Type B pancreatic cell (in vitro differentiated cells): ENCODE measurements at regions not wholly inside any gene's neighbourhood (a gene's known extent, or its start where the extent isn't known, plus 50 kb on each side); places are given as distances from the start of the nearest gene placed in this dataset.
"Not testable (repeated sequence)": the region's sequence is repeated elsewhere in the genome, so short reads cannot be mapped to it uniquely, and the experiment has no call there.

ENCODE experiments used
- DNase-seq: peaks from one replicate; pipeline ENCODE4 v3.0.0; 2021; ENCODE audit warnings: mixed read lengths; ENCODE audit not compliant: unreplicated experiment; ENCODE audit errors: extremely low spot score
- H3K27ac Mint-ChIP-seq: 2 replicates; pipeline ENCODE4 v1.8.0; 2021; ENCODE audit warnings: mild to moderate bottlenecking, mixed read lengths
- H3K27me3 Mint-ChIP-seq: 2 replicates; pipeline ENCODE4 v1.8.0; 2021; ENCODE audit warnings: mixed read lengths
- H3K36me3 Mint-ChIP-seq: 2 replicates; pipeline ENCODE4 v1.8.0; 2021; ENCODE audit warnings: mixed read lengths
- H3K4me1 Mint-ChIP-seq: one replicate; pipeline ENCODE4 v1.8.0; 2021; ENCODE audit warnings: mixed read lengths; ENCODE audit not compliant: unreplicated experiment
- H3K4me3 Mint-ChIP-seq: 2 replicates; pipeline ENCODE4 v1.8.0; 2021; ENCODE audit warnings: mild to moderate bottlenecking, mixed read lengths
- H3K9me3 Mint-ChIP-seq: 2 replicates; pipeline ENCODE4 v1.8.0; 2021; ENCODE audit warnings: mixed read lengths
- CTCF ChIP-seq: fragments of 200-600 bp; sonication (generic); conservative IDR thresholded peaks from 2 replicates; pipeline ENCODE4 v1.5.0; 2021; ENCODE audit warnings: antibody characterized with exemption, mild to moderate bottlenecking

- not testable (repeated sequence) for DNase-seq, H3K27ac Mint-ChIP-seq, H3K9me3 Mint-ChIP-seq, H3K36me3 Mint-ChIP-seq, H3K4me1 Mint-ChIP-seq, H3K4me3 Mint-ChIP-seq, H3K27me3 Mint-ChIP-seq
These were observed 101.2 kb downstream of the PROP1 start for GRCh38 chr5:177894681-177895453.

- not testable (repeated sequence) for DNase-seq, H3K4me3 Mint-ChIP-seq, H3K27ac Mint-ChIP-seq, H3K9me3 Mint-ChIP-seq, H3K36me3 Mint-ChIP-seq, H3K27me3 Mint-ChIP-seq, H3K4me1 Mint-ChIP-seq
These were observed 103.7 kb downstream of the PROP1 start for GRCh38 chr5:177892357-177892665.

GRCh38 chr5:177891547-177892356, 104.3 kb downstream of the PROP1 start:
- H3K4me3 Mint-ChIP-seq, H3K27ac Mint-ChIP-seq, H3K36me3 Mint-ChIP-seq, DNase-seq, H3K9me3 Mint-ChIP-seq, H3K27me3 Mint-ChIP-seq, H3K4me1 Mint-ChIP-seq: not testable (repeated sequence)
- TF ChIP-seq CTCF: peak; percentile 61

- DNase-seq, H3K4me3 Mint-ChIP-seq, H3K4me1 Mint-ChIP-seq, H3K27ac Mint-ChIP-seq, H3K9me3 Mint-ChIP-seq, H3K27me3 Mint-ChIP-seq, H3K36me3 Mint-ChIP-seq: not testable (repeated sequence)
These were observed 100.6 kb upstream of the FAM153A start for GRCh38 chr5:177883295-177883694.

GRCh38 chr5:177875900-177876238, 93.2 kb upstream of the FAM153A start:
- H3K27ac Mint-ChIP-seq, H3K9me3 Mint-ChIP-seq, H3K27me3 Mint-ChIP-seq, DNase-seq, H3K4me1 Mint-ChIP-seq, H3K36me3 Mint-ChIP-seq: not testable (repeated sequence)
- peak overlapping the region; percentile 84 for H3K4me3 Mint-ChIP-seq

- H3K36me3 Mint-ChIP-seq, H3K4me1 Mint-ChIP-seq, DNase-seq, H3K4me3 Mint-ChIP-seq, H3K27me3 Mint-ChIP-seq, H3K27ac Mint-ChIP-seq, H3K9me3 Mint-ChIP-seq: not testable (repeated sequence)
These were observed 92.6 kb upstream of the FAM153A start for GRCh38 chr5:177875013-177875899.

- not testable (repeated sequence) for H3K4me3 Mint-ChIP-seq, H3K36me3 Mint-ChIP-seq, H3K27ac Mint-ChIP-seq, H3K27me3 Mint-ChIP-seq, H3K4me1 Mint-ChIP-seq, DNase-seq, H3K9me3 Mint-ChIP-seq
These were observed 81.2 kb upstream of the FAM153A start for GRCh38 chr5:177863822-177864446.

GRCh38 chr5:177857642-177858200, 75.0 kb upstream of the FAM153A start:
- peak overlapping the region; percentile 63 for H3K27ac Mint-ChIP-seq
- not testable (repeated sequence) for H3K4me1 Mint-ChIP-seq, DNase-seq, H3K9me3 Mint-ChIP-seq, H3K4me3 Mint-ChIP-seq, H3K27me3 Mint-ChIP-seq, H3K36me3 Mint-ChIP-seq

GRCh38 chr5:177856474-177856873, 73.8 kb upstream of the FAM153A start:
- H3K27me3 Mint-ChIP-seq, DNase-seq, H3K9me3 Mint-ChIP-seq, H3K4me3 Mint-ChIP-seq, H3K4me1 Mint-ChIP-seq, H3K27ac Mint-ChIP-seq, H3K36me3 Mint-ChIP-seq: not testable (repeated sequence)

GRCh38 chr5:177847914-177848313, 65.2 kb upstream of the FAM153A start:
- not testable (repeated sequence) for H3K4me3 Mint-ChIP-seq, H3K27me3 Mint-ChIP-seq, DNase-seq, H3K4me1 Mint-ChIP-seq, H3K9me3 Mint-ChIP-seq, H3K36me3 Mint-ChIP-seq, H3K27ac Mint-ChIP-seq

- H3K9me3 Mint-ChIP-seq, H3K27ac Mint-ChIP-seq, H3K4me1 Mint-ChIP-seq, DNase-seq, H3K36me3 Mint-ChIP-seq, H3K27me3 Mint-ChIP-seq, H3K4me3 Mint-ChIP-seq: not testable (repeated sequence)
These were observed 63.9 kb upstream of the FAM153A start for GRCh38 chr5:177846598-177846997.

GRCh38 chr5:177845906-177846305, 63.2 kb upstream of the FAM153A start:
- H3K4me3 Mint-ChIP-seq, H3K9me3 Mint-ChIP-seq, H3K4me1 Mint-ChIP-seq, H3K36me3 Mint-ChIP-seq, H3K27me3 Mint-ChIP-seq, DNase-seq, H3K27ac Mint-ChIP-seq: not testable (repeated sequence)
